ENCODE measurements at regions not wholly inside any gene's neighbourhood (a gene's known extent, or its start where the extent isn't known, plus 50 kb on each side); places are given as distances from the start of the nearest gene placed in this dataset.

DNA sequence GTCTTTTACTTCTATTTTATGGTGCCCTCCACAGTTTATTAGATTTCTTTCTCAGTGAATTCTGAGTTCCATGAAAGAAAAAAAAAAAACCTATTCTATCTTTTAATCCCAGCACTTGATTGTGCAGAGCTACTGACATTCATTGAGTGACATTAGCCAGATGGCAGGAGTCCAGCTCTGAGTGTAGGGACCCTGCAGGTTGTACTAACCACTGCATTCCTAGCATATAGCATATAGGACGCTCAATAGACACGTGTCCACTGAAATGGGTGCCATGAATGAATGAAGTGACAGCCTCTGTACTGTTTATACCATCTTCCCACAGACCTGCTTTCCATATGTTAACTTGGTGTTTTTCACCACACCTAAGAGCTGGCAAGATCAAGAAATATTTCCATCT, 206.3 kb downstream of the RAP2A start:
- DNase-seq (ENCODE audit: low read depth): no peak
- no peak overlapping the region for H3K4me3 ChIP-seq (ENCODE audit: low read depth, low read length)
- TF ChIP-seq, protein P1, sequence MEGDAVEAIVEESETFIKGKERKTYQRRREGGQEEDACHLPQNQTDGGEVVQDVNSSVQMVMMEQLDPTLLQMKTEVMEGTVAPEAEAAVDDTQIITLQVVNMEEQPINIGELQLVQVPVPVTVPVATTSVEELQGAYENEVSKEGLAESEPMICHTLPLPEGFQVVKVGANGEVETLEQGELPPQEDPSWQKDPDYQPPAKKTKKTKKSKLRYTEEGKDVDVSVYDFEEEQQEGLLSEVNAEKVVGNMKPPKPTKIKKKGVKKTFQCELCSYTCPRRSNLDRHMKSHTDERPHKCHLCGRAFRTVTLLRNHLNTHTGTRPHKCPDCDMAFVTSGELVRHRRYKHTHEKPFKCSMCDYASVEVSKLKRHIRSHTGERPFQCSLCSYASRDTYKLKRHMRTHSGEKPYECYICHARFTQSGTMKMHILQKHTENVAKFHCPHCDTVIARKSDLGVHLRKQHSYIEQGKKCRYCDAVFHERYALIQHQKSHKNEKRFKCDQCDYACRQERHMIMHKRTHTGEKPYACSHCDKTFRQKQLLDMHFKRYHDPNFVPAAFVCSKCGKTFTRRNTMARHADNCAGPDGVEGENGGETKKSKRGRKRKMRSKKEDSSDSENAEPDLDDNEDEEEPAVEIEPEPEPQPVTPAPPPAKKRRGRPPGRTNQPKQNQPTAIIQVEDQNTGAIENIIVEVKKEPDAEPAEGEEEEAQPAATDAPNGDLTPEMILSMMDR (IDR thresholded peaks at IDR 0.05; ENCODE audit: insufficient read depth, low read depth, low read length, missing control alignments): no peak

DNA sequence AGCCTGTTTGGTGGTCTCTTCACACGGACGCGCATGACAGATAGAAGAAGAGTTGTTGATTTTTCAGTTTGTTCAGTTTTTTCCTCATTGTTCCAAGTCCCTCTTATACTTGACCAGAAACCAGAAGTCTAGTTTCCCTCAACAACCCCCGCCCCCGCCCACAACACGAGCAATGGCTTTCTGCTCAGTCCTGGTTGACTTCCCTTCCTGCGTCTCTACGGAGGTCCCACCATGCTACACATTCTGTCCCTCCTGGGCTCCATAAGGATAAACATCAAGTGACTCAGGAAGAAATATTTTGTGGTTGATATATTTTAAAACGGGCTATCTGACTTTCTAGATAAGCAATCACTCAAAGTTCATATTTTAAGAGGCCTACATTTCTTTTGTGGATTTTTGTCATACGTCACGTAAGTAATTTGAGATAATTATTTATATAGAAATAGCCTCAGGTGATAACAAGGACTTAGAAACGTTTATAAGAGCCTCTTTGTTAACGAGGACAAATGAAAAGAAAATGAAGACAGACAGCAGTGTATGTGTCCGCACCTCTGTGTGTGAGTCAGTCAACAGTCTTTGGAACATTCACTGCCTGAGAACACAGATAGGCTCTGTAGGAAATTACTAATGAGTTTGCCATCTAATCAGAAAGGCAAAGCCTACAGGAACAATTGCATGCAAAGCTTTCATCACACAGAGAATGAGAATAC, 214.4 kb downstream of the RAP2A start:
- H3K4me3 ChIP-seq (ENCODE audit: low read depth, low read length): no peak overlapping the region
- TF ChIP-seq, protein P1 (IDR thresholded peaks at IDR 0.05; ENCODE audit: insufficient read depth, low read depth, low read length, missing control alignments): no peak
- DNase-seq (ENCODE audit: low read depth): no peak

GRCh38 chr13:97648881-97649224, 214.9 kb downstream of the RAP2A start:
- DNase-seq (ENCODE audit: low read depth): no peak
- TF ChIP-seq, protein P1 (IDR thresholded peaks at IDR 0.05; ENCODE audit: insufficient read depth, low read depth, low read length, missing control alignments): no peak
- no peak overlapping the region for H3K4me3 ChIP-seq (ENCODE audit: low read depth, low read length)

GRCh38 chr13:97653443-97654140, 219.6 kb downstream of the RAP2A start:
- no peak overlapping the region for H3K4me3 ChIP-seq (ENCODE audit: low read depth, low read length)
- no peak for DNase-seq (ENCODE audit: low read depth)
- TF ChIP-seq, protein P1 (IDR thresholded peaks at IDR 0.05; ENCODE audit: insufficient read depth, low read depth, low read length, missing control alignments): no peak

DNA sequence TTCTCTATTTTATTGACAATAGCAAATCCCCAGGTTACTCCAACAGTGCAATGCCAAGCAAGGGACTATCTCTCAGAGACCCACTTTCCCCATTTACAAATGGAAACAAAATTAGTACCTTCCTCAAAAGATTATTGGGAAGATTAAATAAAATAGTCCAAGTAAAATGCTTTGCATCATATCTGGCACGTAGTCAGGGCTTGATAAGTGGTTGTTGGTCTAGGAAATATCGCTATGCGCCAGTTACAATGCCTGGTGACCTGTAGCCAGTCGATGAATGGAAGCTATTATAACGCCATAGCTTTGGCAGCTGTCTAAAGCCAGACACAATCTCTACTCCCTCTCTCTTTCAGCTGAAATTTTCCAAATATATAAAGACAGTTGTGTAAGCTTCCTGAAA, 220.3 kb downstream of the RAP2A start:
- DNase-seq (ENCODE audit: low read depth): no peak
- no peak overlapping the region for H3K4me3 ChIP-seq (ENCODE audit: low read depth, low read length)
- TF ChIP-seq, protein P1 (IDR thresholded peaks at IDR 0.05; ENCODE audit: insufficient read depth, low read depth, low read length, missing control alignments): no peak

DNA sequence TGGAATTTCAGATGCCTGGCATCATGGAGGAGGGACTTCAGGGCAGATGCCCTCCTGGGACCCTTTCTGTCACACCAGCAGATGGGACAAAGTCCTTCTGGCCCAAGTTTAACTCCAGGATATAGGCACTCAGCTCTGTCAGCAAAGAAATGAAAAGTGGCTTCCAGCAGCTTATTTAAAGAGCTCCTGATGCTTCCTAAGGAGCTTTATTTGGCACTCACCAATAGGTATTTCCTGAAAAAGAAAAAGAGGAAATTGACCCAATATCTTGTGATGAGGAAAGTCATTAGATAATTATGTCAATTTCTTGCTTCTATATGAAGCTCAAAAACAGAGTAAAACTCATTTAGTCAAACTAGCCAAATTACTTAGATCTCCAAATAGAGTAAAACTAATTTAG, 224.6 kb downstream of the RAP2A start:
- H3K4me3 ChIP-seq (ENCODE audit: low read depth, low read length): no peak overlapping the region
- TF ChIP-seq, protein P1 (IDR thresholded peaks at IDR 0.05; ENCODE audit: insufficient read depth, low read depth, low read length, missing control alignments): no peak
- no peak for DNase-seq (ENCODE audit: low read depth)
